GM13976 (cell line): ENCODE measurements at regions not wholly inside any gene's neighbourhood (a gene's known extent, or its start where the extent isn't known, plus 50 kb on each side); places are given as distances from the start of the nearest gene placed in this dataset.

Experiments
- DNase-seq: peaks from one replicate; pipeline ENCODE4 v3.0.0; 2012; ENCODE audit warnings: low spot score
- CTCF ChIP-seq: IDR thresholded peaks from 2 replicates; pipeline ENCODE4 v1.5.1; 2012; ENCODE audit warnings: borderline replicate concordance, mild to moderate bottlenecking; ENCODE audit not compliant: insufficient read depth; ENCODE audit errors: extremely low read depth, missing control alignments, control extremely low read depth
- in situ Hi-C: fragments of 300-500 bp; cut with MboI; formaldehyde crosslinking; loops from one replicate; pipeline ENCODE4 v1.12.0; 2022; ENCODE audit warnings: low sequenced_read_pairs, mixed read lengths, inconsistent platforms; ENCODE audit not compliant: unreplicated experiment

GRCh38 chr4:110675426-110675825, 52.5 kb upstream of the PITX2 start:
- no peak for TF ChIP-seq CTCF
- DNase-seq, result no peak
- in situ Hi-C loops, result no loop called here

- no peak for TF ChIP-seq CTCF
- in situ Hi-C loops, result no loop called here
- DNase-seq, result no peak
Observed at GRCh38 chr4:110676241-110676640, 53.4 kb upstream of the PITX2 start.

GRCh38 chr4:110678517-110679227, 55.8 kb upstream of the PITX2 start:
- no peak for DNase-seq
- in situ Hi-C loops, result no loop called here
- TF ChIP-seq CTCF, result no peak

- no peak for TF ChIP-seq CTCF
Observed at GRCh38 chr4:110680265-110680664, 57.4 kb upstream of the PITX2 start.

GRCh38 chr4:110681381-110681780, 58.5 kb upstream of the PITX2 start:
- DNase-seq, result no peak
- in situ Hi-C loops, result no loop called here
- TF ChIP-seq CTCF, result no peak

More at GRCh38 chr4:110680265-110680664, 57.4 kb upstream of the PITX2 start:
- no peak for DNase-seq
- in situ Hi-C loops, result no loop called here

GRCh38 chr4:110682311-110682710, 59.4 kb upstream of the PITX2 start:
- DNase-seq, result no peak
- no peak for TF ChIP-seq CTCF
- in situ Hi-C loops, result no loop called here
